Pulmonary artery endothelial cell (primary cell): ENCODE measurements at regions not wholly inside any gene's neighbourhood (a gene's known extent, or its start where the extent isn't known, plus 50 kb on each side); places are given as distances from the start of the nearest gene placed in this dataset.
"Not testable (repeated sequence)": the region's sequence is repeated elsewhere in the genome, so short reads cannot be mapped to it uniquely, and the experiment has no call there.

Experiments
- DNase-seq: peaks from one replicate; pipeline ENCODE4 v3.0.0-alpha.2; 2011; ENCODE audit warnings: low read depth, low spot score

DNA sequence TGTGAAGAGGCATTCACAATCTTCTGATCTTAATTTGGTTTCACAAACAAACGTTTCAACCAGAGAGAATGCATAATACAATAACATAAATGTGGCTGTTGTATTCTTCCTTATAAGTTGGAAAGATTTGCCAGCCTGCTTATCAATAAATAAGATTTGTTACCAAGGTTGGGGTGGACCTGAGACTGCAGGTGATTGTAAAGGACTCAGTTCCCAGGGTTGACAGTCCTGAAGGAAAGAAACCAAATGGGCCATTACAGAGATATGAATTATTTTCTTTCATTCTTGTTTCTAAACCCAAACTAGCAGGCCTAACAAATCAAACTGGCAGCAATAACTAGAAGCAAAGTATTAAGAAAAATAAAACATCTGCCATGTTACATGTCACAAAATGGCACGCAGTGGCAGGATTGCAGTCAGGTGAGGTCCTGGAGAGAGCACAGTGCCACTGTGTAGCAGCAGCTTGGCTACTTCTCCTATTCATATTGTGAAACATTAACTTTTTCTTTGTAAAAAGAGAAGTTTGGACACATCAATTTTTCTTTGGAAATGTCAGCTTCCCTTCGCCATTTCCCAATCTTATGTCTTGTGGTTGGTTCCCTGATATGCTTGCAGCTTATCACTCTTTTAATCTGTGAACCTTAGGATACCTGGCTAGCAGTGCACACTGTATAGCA is 133.8 kb upstream of the EMCN start:
- DNase-seq = no peak

DNA sequence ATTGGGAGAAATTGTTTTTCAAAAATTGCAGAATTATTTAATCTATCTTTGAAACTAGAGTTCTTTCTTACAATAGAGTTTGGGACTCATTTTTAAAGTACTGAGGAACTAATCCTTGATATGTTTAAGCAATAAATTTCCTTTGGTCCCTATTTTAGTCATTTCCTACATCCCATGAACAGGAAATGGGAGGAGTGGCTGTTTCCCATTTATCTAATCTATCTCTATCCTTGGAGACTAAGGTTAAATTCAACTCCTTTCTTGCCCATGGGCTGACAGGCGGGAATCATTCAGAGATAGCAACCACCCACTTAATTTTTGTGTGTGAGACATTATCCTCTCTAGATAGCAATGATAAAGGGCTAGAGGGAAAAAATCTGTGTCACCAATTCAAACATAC is 131.6 kb upstream of the EMCN start:
- peak; percentile 7 for DNase-seq

DNA sequence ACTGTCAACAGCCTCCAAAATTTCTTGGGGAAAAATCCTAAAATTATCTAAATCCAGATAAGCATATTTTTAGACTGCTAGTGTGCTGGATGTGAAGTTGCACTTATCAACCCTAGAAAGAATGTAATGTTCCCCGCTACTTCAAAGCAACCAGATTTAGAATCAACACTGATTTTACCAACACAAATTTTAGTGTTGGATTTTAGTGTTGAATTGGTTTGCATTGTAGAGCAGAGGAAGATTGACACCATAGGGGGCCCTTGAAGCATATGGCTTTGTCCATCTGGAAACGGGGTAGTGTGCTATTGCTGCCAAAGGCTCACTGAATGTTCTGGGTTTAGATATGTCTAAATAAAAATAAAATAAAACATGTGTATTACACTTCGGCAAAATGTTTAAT is 126.3 kb upstream of the EMCN start:
- no peak for DNase-seq

DNA sequence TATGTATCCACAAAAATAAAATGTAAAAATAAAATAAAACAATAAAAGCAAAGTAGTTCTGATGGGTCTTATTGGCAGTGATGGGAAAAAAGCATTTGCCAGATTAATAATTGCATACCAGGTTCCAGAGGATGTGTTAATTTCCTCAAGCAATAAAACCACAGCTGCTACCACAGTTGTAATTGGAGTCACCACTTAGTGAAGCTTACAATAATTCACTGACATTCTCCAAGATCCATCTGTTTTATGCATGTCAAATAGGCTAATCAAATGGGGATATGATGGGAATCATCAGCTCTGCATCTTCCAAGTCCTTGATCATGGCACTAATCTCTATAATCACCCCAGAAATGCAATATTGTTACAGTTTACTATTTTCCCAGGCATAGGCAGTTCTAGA is 123.5 kb upstream of the EMCN start:
- DNase-seq = no peak

DNA sequence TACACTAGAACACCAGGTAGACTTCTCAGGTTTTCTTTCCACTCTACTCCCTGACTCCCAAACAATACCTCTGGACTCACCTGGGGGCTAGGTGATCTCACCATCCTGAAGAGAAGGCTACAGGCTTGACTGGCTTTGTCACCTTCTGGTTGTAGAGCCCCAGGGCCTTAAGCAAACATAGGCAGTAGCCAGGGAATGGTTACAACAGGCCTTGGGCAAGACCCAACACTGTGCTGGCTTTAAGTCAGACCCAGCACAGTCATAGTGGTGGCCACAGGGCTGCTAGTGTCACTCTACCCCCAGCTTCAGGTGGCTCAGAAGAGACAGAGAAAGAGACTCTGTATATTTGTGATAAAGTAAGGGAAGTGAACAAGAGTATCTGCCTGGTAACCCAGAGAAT is 118.1 kb upstream of the EMCN start:
- DNase-seq = no peak

DNA sequence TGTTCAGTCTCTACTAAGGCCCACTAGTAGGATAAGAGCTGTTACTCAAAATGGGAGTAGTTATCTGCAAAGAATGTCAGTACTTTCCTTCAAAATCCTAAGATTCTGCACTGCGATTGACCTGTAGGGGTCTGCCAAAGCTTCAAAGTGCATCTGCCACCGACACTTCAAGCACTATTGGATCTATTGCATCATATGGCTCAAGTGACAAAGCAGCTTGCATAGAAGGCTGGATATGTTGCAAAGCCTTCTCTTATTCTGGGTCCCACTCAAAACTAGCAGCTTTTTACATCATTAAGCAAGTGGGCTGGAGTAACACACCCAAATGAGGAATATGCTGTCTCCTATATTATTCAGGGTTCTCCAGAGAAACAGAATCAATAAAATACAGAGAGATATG is 115.4 kb upstream of the EMCN start:
- DNase-seq = no peak

DNA sequence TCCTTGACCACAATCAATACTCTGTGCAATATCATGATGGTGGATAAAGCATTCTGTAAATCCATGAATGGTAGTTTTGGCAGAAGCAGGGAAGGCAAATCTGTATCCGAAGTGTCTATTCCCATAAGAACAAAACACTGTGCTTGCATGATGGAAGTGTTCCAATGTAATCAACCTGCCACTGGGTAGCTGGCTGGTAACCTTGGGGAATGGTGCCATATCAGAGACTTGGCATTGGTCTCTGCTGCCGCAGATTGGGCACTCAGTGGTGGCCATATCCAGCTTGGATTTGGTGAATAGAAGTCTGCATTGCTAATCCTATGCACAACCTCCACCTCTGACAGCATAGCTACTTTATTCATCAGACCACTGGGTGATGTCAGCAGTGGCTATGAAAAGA is 114.3 kb upstream of the EMCN start:
- DNase-seq = no peak

DNA sequence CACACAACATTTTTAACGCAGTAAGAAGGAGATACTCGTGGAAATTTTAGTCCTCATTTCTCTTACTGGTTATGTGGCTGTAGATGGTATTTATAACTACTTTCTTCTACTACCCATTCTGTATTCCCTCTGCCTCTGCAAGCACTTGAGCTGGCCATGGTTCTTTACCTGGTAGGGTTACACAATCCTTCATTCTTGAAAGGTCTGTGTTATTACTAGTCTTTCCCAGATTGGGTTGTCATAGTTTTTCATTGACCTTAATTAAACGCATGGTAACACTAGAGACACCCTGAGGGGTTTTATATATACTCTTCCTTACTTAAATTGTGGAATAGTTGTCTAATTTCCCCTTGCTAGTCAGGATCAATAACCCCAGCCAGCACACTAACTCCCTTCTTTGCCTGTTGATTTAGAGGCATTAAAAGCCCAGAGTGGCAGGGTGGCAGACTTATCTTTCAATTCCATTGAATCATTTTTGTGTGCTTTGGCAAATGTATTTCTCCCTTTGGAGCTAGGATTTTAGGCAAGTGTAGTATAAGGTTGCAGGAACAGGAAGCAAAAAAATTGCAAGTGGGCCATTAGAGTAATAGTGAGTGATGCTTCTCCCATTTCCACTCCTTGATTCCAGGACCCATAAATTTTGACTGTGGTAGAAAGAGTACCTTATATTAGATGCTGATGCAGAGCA is 113.6 kb upstream of the EMCN start:
- no peak for DNase-seq

DNA sequence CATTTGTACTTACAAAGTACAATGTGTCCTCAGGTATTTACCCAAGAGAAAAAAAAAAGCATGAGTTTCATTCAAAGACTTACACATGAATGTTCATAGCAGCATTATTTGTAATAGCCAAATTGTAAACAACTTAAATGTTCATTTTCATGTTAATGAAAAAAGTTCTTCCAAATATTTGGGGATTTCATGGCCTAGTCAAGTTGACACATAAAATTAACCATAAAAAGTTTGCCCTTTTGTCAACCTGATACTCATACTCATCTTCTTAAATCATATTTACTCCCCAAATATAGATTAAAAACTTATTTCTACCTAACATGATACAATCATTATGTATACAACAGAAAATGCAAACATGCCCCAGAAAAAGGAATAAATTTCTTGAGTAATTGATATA is 112.5 kb upstream of the EMCN start:
- DNase-seq = no peak

DNA sequence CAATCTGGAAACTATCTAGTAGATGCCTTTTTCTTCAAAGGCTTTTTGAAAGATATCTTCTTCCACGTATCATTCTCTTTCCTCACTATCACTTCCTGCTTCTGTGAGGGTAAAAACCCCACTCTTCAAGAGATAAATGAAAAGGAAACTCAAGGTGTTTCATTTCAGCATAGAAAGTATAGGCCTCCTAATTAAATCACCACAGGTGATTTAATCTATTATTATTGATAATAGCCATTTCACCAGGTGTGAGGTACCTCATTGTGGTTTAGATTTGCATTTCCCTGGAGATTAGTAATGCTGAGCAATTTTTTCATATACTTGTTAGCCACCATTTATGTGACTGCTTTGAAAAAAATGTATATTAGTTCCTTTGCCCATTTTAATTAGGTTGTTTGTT is 92.0 kb upstream of the EMCN start:
- no peak for DNase-seq

DNA sequence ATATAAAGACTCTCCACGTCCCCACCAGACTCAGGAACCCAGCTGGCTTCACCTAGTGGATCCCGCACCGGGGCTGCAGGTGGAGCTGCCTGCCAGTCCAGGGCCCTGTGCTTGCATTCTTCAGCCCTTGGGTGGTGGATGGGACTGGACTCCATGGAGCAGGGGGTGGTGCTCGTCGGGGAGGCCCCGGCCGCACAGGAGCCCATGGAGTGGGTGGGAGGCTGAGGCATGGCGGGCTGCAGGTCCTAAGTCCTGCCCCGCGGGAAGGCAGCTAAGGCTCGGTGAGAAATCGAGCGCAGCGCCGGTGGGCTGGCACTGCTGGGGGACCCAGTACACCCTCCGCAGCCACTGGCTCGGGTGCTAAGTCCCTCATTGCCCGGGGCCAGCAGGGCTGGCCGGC is 90.8 kb upstream of the EMCN start:
- not testable (repeated sequence) for DNase-seq

DNA sequence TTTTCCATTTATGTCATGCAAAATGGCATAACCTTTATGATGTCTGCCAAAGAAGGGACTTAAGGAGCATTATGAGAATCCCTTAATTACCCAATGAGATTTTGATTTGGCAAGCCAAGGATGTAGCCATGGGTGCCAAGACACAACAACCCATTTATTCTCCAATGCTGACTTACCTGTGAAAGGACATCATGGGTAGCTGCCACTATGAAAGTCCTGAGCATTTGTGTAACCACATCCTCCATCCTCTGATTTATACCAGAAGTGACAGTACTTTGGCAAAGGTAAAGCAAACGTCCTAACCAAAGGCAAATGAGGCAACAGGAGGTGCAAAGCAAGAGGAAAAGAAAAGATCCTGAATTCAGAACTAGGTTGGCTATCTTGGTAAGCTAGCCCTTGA is 87.3 kb upstream of the EMCN start:
- DNase-seq = no peak

DNA sequence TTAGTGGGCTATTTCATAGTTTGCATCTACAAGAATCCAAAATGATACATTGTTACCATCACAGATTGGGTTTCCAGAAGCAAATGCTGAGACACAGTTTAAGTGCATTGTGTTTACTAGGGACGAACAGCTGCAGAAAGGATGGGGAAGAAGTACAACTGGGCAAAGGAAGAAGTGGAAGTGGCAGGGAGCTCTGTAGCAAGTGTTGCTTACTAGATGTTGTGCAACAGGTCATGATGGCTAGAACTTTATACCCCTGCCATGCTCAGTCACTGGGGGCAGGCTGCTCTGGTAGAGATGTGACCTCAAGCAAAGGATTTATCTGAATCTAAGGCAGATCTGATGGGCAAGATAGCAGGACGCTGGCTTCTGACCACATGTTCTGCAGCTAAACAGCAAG is 76.1 kb upstream of the EMCN start:
- DNase-seq = no peak

DNA sequence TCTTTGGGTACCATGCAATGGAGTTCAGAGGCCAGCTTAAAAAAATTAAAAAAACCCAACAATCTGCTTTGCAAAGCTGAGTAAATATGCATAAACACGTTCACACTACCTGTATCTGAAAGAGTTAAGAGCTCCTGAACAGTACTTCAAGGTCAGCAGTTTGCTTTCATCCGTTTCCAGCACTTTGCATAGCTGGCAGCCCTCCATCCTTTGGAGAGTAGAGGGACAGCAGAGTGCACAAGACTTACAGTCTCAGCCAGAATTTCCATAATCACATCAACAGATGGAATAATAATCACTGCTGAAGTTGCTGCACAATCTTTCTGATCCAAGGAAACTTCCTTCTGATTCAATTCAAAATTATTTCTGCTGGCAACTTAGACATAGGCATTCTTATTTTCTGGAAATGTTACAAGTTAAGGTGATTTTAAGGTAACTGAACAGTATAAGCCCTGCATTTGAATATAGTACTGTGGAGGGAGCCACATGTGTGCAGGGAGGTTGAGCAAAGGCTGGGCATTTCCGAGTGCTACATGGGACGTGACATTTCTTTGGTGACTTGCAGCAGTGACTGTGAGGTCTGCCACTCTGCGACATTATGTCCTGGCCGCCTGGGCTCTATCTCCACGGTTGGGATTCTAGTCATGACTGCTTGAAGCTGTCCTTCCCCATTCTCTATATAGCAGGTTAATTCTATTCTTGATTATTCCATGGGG is 73.5 kb upstream of the EMCN start:
- DNase-seq = no peak

DNA sequence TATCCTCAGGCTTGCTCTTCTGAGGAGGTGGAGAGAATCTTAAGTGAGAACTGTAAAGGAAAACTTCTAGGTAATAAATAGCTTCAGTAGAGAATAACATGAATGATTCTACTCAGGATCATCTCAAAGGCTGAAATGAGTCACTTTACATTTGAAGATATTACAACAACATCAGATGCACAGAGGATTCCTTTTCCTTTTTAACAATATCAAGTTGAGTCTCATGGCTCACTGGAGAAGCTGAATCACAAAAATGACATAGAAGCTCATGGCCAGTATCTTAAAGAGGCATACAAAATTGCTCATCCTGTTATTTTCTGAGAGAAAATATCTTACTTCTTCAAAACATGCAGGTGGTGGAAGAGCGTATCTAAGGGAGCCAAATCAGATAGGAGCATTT is 72.5 kb upstream of the EMCN start:
- DNase-seq = no peak

DNA sequence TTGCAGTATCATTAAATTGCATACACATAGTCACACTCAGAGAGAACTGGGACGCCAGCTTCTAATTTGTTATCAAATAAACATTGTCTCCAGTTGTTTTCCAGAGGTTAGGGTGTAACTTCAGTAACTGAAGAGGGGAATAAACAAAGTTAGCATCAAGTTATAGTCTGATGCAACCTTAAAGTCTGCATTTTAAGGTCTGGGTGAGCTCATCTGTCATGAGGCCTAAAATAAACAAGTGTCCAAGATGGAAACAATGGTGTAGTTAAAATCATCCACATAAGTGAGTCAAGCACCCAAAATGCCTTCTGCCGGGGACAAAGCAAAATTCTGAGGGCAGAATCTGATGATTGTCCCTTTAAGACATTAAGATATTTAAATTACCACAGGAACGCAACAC is 70.3 kb upstream of the EMCN start:
- DNase-seq = no peak

DNA sequence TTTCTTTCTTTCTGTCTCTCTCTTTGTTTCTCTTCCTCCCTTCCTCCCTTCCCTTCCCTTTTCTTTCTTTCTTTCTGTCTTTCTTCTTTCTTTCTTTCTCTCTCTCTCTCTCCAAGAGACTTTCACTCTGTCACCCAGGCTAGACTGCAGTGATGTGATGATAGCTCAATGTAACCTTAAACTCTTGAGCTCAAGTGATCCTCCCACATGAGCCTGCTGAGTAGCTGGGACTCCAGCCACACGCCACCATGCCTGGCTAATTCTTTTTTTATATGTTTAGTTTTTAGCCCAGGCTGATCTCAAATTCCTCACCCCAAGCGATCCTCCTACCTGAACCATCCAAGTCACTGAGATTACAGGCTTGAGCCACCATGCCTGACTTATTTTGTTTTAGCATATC is 64.3 kb upstream of the EMCN start:
- DNase-seq = no peak

DNA sequence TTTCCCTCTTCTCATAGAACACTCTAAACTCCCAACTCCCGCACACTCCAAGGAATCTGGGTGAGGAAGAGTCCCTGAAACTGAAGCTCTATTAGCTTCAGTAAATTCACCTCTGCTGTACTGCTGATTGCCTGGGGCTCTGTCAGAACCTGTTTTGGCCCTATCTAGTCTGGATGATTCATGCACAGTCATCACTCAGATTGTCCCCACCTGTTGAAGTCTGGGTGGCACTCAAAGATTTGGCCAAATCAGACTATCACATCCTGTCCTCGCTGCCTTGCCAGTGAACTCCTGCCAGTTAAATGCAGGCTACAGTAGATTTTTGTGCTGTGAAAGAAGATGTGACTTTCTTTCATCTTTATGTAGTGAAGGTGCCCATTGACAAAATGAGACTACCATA is 63.5 kb upstream of the EMCN start:
- DNase-seq = no peak

DNA sequence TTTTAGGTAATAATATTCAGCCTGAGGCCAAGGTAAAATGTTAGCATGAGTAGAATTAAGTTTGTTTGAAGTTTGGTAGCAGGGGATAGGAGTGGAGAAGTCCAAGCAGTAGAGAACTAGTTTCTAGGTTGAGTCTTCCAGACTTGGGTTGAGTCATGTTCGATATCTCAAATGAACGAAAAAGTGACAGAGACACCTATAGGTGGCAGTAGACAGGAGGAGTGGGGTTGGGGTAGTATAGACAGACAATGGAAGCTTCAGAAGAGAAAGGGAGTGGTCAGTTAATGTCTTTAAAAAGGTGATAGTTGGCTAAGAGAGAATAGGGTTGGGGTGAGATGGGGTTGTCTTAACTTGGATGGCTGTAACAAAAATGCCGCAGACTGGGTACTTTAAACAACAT is 58.7 kb upstream of the EMCN start:
- DNase-seq = no peak

DNA sequence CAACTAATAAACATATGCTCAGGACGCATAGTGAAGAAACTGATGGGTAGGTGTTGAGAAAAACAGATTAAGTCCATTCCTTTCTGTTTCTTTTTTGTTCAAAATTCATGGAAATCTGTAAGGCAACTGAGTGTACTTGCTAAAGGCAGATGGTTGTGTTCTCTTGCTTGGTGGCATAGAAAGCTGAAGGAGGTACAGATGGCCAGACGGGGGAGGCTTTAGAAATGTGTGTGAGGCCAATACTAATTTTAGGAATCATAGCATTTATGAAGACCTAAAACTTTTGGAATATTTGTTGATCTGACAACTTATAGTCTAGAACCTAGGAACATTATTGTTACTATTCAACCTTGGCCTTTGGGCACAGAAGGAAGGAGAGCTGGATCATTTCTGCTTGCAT is 56.8 kb upstream of the EMCN start:
- no peak for DNase-seq

DNA sequence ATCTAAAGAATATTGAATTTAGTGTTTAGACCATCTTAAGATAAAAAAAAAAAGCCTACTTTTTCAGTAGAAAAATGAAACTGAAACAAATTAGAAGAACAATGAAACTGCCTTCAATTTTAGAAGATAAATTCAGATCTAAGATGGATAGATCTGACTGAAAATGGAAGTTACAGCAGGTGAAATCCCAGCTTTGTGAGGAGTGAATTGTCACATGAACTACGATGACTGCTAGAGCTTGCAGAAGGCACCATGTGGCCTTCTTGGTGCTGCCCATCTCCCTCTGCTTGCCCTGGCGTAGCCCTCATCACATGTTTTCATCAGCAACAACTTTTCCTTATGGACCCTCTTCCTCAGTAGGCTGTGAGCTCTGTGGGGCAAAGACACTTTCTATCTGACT is 51.4 kb upstream of the EMCN start:
- no peak for DNase-seq
